ENCODE measurements at regions not wholly inside any gene's neighbourhood (a gene's known extent, or its start where the extent isn't known, plus 50 kb on each side); places are given as distances from the start of the nearest gene placed in this dataset.
"Not testable (repeated sequence)": the region's sequence is repeated elsewhere in the genome, so short reads cannot be mapped to it uniquely, and the experiment has no call there.

DNA sequence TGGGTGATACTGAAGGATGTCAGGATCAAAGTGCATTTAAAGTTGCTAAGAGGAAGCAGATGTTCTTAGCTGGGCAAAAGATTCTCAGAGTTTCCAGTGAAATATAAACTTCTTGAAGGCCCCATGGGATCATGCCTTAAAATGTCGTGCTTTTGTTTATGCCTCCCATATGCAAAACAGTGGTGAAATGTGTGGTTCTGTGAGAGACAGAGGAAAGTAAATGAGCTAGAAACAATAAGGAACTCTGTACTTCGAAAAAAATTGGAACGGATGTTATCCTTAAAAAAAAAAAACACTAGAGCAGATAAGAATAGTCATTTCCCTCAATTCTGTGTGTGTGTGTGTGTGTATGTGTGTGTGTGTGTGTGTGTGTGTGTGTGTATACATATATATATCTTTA is 497.0 kb upstream of the TBL1XR1 start:
- no peak for DNase-seq (ENCODE audit: low read depth)
- H3K4me3 ChIP-seq (ENCODE audit: low read length) = no peak overlapping the region
- TF ChIP-seq, protein P1, sequence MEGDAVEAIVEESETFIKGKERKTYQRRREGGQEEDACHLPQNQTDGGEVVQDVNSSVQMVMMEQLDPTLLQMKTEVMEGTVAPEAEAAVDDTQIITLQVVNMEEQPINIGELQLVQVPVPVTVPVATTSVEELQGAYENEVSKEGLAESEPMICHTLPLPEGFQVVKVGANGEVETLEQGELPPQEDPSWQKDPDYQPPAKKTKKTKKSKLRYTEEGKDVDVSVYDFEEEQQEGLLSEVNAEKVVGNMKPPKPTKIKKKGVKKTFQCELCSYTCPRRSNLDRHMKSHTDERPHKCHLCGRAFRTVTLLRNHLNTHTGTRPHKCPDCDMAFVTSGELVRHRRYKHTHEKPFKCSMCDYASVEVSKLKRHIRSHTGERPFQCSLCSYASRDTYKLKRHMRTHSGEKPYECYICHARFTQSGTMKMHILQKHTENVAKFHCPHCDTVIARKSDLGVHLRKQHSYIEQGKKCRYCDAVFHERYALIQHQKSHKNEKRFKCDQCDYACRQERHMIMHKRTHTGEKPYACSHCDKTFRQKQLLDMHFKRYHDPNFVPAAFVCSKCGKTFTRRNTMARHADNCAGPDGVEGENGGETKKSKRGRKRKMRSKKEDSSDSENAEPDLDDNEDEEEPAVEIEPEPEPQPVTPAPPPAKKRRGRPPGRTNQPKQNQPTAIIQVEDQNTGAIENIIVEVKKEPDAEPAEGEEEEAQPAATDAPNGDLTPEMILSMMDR (conservative IDR thresholded peaks at IDR 0.05; ENCODE audit: low read depth, low read length) = no peak

DNA sequence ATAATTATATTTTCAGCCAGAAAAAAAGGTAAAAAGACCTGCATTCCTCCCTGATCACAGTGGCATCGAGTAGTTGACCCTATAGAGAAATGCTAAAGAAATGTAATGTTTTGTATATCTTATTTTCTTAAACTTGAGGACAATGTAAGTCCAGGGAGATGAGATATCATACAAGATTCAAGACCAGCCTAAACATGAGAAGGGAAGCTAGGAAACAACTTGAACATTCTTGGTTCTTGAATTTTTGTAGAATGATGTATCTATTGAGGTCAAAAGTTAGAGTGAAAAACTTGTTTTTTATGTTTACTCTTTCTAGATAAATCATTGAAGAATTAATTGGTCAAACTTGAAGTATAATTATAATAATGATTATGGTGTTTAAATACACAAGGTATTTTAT is 497.7 kb upstream of the TBL1XR1 start:
- TF ChIP-seq, protein P1 (conservative IDR thresholded peaks at IDR 0.05; ENCODE audit: low read depth, low read length) = no peak
- no peak for DNase-seq (ENCODE audit: low read depth)
- H3K4me3 ChIP-seq (ENCODE audit: low read length) = no peak overlapping the region

GRCh38 chr3:177700117-177700516 is 502.8 kb upstream of the TBL1XR1 start:
- TF ChIP-seq, protein P1 (conservative IDR thresholded peaks at IDR 0.05; ENCODE audit: low read depth, low read length) = no peak
- no peak overlapping the region for H3K4me3 ChIP-seq (ENCODE audit: low read length)
- no peak for DNase-seq (ENCODE audit: low read depth)

DNA sequence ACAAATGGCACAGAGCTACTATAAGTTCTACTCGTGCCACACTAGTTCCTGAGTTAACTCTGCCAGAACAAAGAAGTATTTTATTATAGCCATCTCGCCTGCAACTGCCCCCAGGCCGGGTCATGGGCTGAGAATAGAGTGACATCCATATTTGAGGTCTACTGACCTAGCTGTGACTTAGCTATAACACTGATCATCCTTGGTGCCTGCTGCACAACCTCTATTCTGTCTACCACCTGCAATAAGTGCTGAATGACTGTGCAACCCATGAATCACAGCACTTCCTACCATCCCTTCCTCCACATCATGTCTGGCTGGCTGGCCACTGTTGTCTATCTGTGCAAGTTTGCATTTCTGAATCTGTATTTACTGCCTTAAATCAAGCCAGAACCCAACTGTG is 506.5 kb upstream of the TBL1XR1 start:
- TF ChIP-seq, protein P1 (conservative IDR thresholded peaks at IDR 0.05; ENCODE audit: low read depth, low read length) = no peak
- DNase-seq (ENCODE audit: low read depth) = no peak
- H3K4me3 ChIP-seq (ENCODE audit: low read length) = no peak overlapping the region

DNA sequence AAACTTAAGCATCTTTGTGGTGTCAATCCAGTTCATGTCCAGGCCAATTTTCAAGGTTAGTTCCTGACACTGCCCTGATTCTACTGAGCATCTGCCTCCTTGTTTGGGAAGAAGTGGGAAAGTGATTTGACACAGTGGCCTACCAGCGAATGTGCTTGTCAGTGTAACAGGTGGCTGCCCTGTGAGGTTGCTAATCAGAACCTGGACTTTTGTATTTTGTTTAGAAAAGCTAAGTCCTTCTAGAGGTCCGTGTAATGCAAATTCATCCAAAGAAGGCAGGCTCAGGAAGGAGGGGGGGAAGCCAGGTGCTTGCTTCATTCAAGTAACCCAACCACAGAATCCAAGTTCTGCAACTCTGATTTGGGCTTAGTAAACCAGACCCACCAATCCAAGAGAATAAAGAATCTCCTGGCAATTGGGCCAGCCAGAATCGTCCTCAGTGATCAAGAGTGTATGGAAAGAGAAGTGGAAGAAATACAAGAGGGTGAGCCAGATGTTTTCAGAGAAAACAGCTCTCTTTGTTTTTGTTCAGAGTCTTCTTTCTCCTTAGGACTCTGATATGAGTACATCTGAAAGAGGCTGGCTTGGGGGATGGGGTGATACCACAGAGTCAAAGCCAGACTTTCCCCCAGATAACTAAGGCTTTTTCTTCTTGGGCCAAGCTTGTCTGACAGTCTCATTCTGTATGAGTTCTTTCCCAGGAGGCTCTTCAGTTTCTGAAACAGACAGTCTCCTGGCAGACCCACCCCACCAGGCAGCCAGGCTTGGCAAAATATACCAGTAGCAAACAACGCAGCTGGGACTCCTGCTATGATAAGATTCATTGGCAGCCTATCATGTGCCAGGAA is 508.9 kb upstream of the TBL1XR1 start:
- no peak for DNase-seq (ENCODE audit: low read depth)
- H3K4me3 ChIP-seq (ENCODE audit: low read length) = no peak overlapping the region
- TF ChIP-seq, protein P1 (conservative IDR thresholded peaks at IDR 0.05; ENCODE audit: low read depth, low read length) = no peak

GRCh38 chr3:177709470-177709869 is 512.2 kb upstream of the TBL1XR1 start:
- H3K4me3 ChIP-seq (ENCODE audit: low read length); DNase-seq (ENCODE audit: low read depth): not testable (repeated sequence)

DNA sequence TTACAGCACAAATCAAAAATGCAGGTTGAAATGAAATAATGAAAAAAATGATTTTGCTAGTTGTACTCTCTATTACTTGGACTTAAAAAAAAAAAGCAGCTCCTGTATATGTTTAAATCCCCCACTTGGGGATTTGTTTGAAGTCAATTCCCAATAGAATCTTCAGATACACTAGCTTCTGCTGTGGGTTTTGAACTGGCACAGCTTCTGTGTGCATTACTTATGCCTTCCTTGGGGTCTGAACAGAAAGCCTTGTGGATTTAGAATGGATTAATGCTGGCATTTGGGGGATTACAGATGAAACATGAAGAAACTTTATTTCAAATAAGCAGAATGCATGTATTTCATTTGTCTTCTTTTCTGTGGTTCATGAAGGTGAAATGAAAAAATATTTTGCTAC is 513.2 kb upstream of the TBL1XR1 start:
- DNase-seq (ENCODE audit: low read depth) = no peak
- TF ChIP-seq, protein P1 (conservative IDR thresholded peaks at IDR 0.05; ENCODE audit: low read depth, low read length) = no peak
- no peak overlapping the region for H3K4me3 ChIP-seq (ENCODE audit: low read length)
